ENCODE measurements at regions not wholly inside any gene's neighbourhood (a gene's known extent, or its start where the extent isn't known, plus 50 kb on each side); places are given as distances from the start of the nearest gene placed in this dataset.

- TF ChIP-seq NR2C2 (CRISPR knock-in tag; IDR thresholded peaks at IDR 0.05) (no peak), KAT7 (CRISPR knock-in tag; IDR thresholded peaks at IDR 0.05; ENCODE audit: borderline replicate concordance) (no peak), TP53 (CRISPR knock-in tag; IDR thresholded peaks at IDR 0.05) (no peak), ZNF232 (CRISPR knock-in tag; IDR thresholded peaks at IDR 0.05) (no peak), ZNF423 (CRISPR knock-in tag; IDR thresholded peaks at IDR 0.05) (no peak)
Observed at GRCh38 chr15:95596496-95596895, 734.0 kb upstream of the NR2F2 start (continued).

GRCh38 chr15:95598251-95598855 lies 732.1 kb upstream of the NR2F2 start:
- ChIA-PET POLR2A (no interaction called here), CTCF (no interaction called here)
- H3K9me3 Mint-ChIP-seq: peaks cover 16% of the 10 kb centered on the region
- no peak for DNase-seq (ENCODE audit: low spot score)
- H3K27me3 Mint-ChIP-seq (ENCODE audit: low read depth): no peaks in the 10 kb centered on the region
- no peak for TF ChIP-seq ZNF232 (CRISPR knock-in tag; IDR thresholded peaks at IDR 0.05)
- TF ChIP-seq FOXP4 (CRISPR knock-in tag; IDR thresholded peaks at IDR 0.05): no peak
- no peak for TF ChIP-seq TCF7 (CRISPR knock-in tag; IDR thresholded peaks at IDR 0.05; ENCODE audit: low read depth)
- no peak for TF ChIP-seq ZNF317 (CRISPR knock-in tag; IDR thresholded peaks at IDR 0.05; ENCODE audit: borderline replicate concordance, low read depth)
- no peak for TF ChIP-seq EMX1 (CRISPR knock-in tag; IDR thresholded peaks at IDR 0.05)
- TF ChIP-seq SMAD4 (CRISPR knock-in tag; IDR thresholded peaks at IDR 0.05): no peak
- TF ChIP-seq GRHL2 (CRISPR knock-in tag; IDR thresholded peaks at IDR 0.05; ENCODE audit: insufficient replicate concordance, severe bottlenecking): no peak
- TF ChIP-seq ESRRA (CRISPR knock-in tag; IDR thresholded peaks at IDR 0.05; ENCODE audit: borderline replicate concordance): no peak
- no peak for TF ChIP-seq IRF1 (CRISPR knock-in tag; IDR thresholded peaks at IDR 0.05)
- no peak for TF ChIP-seq FOXP1 (CRISPR knock-in tag; IDR thresholded peaks at IDR 0.05; ENCODE audit: borderline replicate concordance)
- TF ChIP-seq NR3C1 (CRISPR knock-in tag; conservative IDR thresholded peaks at IDR 0.05; ENCODE audit: low read depth): no peak
- no peak overlapping the region for H3K4me3 Mint-ChIP-seq
- no peak for ATAC-seq
- H3K4me1 Mint-ChIP-seq: peaks cover 23% of the 10 kb centered on the region
- H3K27ac Mint-ChIP-seq: no peak overlapping the region
- H3K36me3 Mint-ChIP-seq: no peaks in the 10 kb centered on the region; the same call in 1 of the 2 replicates

- DNase-seq (ENCODE audit: low spot score) (no peak), ATAC-seq (no peak)
- ChIA-PET POLR2A (no interaction called here), CTCF (interaction anchor here (1.0 kb wide), 1 partner anchor 1024 kb away, joined by 3 read pairs; no protein-coding TSS in a partner anchor)
- no peak overlapping the region for H3K27ac Mint-ChIP-seq
- peaks cover 29% of the 10 kb centered on the region for H3K4me1 Mint-ChIP-seq
- H3K36me3 Mint-ChIP-seq: no peaks in the 10 kb centered on the region; the same call in 1 of the 2 replicates
- H3K27me3 Mint-ChIP-seq (ENCODE audit: low read depth): no peaks in the 10 kb centered on the region
- H3K9me3 Mint-ChIP-seq: peaks cover 16% of the 10 kb centered on the region
- peak; percentile 67; the same call in 1 of the 2 replicates for TF ChIP-seq ZNF317 (CRISPR knock-in tag; IDR thresholded peaks at IDR 0.05; ENCODE audit: borderline replicate concordance, low read depth)
- TF ChIP-seq CDX4 (CRISPR knock-in tag; IDR thresholded peaks at IDR 0.05; ENCODE audit: borderline replicate concordance): no peak
- H3K4me3 Mint-ChIP-seq: no peak overlapping the region
Observed at GRCh38 chr15:95600367-95600766, 730.1 kb upstream of the NR2F2 start.

- Mint-ChIP-seq H3K27me3 (ENCODE audit: low read depth) (no peaks in the 10 kb centered on the region), H3K36me3 (no peaks in the 10 kb centered on the region; the same call in 1 of the 2 replicates), H3K4me1 (peaks cover 29% of the 10 kb centered on the region), H3K4me3 (no peak overlapping the region), H3K27ac (no peak overlapping the region), H3K9me3 (peaks cover 16% of the 10 kb centered on the region)
- ChIA-PET POLR2A (no interaction called here), CTCF (interaction anchor here (1.0 kb wide), 1 partner anchor 1024 kb away, joined by 3 read pairs; no protein-coding TSS in a partner anchor)
- DNase-seq (ENCODE audit: low spot score): no peak
- no peak for ATAC-seq
- TF ChIP-seq NR3C1 (CRISPR knock-in tag; conservative IDR thresholded peaks at IDR 0.05; ENCODE audit: low read depth) (no peak), ZNF121 (CRISPR knock-in tag; IDR thresholded peaks at IDR 0.05) (no peak)
Observed at GRCh38 chr15:95600884-95601283, 729.6 kb upstream of the NR2F2 start.
